KOPT-K1 (cell line): ENCODE measurements at regions not wholly inside any gene's neighbourhood (a gene's known extent, or its start where the extent isn't known, plus 50 kb on each side); places are given as distances from the start of the nearest gene placed in this dataset.

ENCODE experiments used
- H3K27ac ChIP-seq: fragments of 200-600 bp; sonication (generic); 2 replicates; pipeline ENCODE4 v1.5.1; 2016; ENCODE audit warnings: antibody characterized with exemption, mild to moderate bottlenecking, low read depth, low read length; ENCODE audit not compliant: poor library complexity, severe bottlenecking
- H3K36me3 ChIP-seq: fragments of 200-600 bp; sonication (generic); 2 replicates; pipeline ENCODE4 v1.5.1; 2017; ENCODE audit warnings: antibody characterized with exemption, mild to moderate bottlenecking, low read length, moderate library complexity; ENCODE audit not compliant: insufficient read depth
- H3K9me3 ChIP-seq: fragments of 200-600 bp; sonication (generic); 2 replicates; pipeline ENCODE4 v1.5.1; 2017; ENCODE audit warnings: antibody characterized with exemption, low read length, mild to moderate bottlenecking; ENCODE audit not compliant: insufficient read depth, poor library complexity, severe bottlenecking

GRCh38 chr12:47576289-47576945, 129.4 kb downstream of the RPAP3 start:
- Histone ChIP-seq H3K27ac (no peak overlapping the region), H3K9me3 (no peaks in the 10 kb centered on the region), H3K36me3 (no peaks in the 10 kb centered on the region)

GRCh38 chr12:47574252-47575021, 131.4 kb downstream of the RPAP3 start:
- Histone ChIP-seq H3K36me3 (no peaks in the 10 kb centered on the region), H3K9me3 (no peaks in the 10 kb centered on the region), H3K27ac (no peak overlapping the region)

- H3K9me3 ChIP-seq = no peaks in the 10 kb centered on the region
- H3K36me3 ChIP-seq = no peaks in the 10 kb centered on the region
- no peak overlapping the region for H3K27ac ChIP-seq
Measured at GRCh38 chr12:47573146-47573659, 132.6 kb downstream of the RPAP3 start.

GRCh38 chr12:47570151-47570550, 135.7 kb downstream of the RPAP3 start:
- no peaks in the 10 kb centered on the region for H3K36me3 ChIP-seq
- no peak overlapping the region for H3K27ac ChIP-seq
- H3K9me3 ChIP-seq = no peaks in the 10 kb centered on the region

- Histone ChIP-seq H3K9me3 (no peaks in the 10 kb centered on the region), H3K36me3 (no peaks in the 10 kb centered on the region), H3K27ac (no peak overlapping the region)
Measured at GRCh38 chr12:47562201-47562600, 143.6 kb downstream of the RPAP3 start.

GRCh38 chr12:47561746-47562145, 144.1 kb downstream of the RPAP3 start:
- Histone ChIP-seq H3K27ac (no peak overlapping the region), H3K36me3 (no peaks in the 10 kb centered on the region), H3K9me3 (no peaks in the 10 kb centered on the region)

GRCh38 chr12:47560415-47560814, 145.4 kb downstream of the RPAP3 start:
- Histone ChIP-seq H3K27ac (no peak overlapping the region), H3K9me3 (no peaks in the 10 kb centered on the region), H3K36me3 (no peaks in the 10 kb centered on the region)

- H3K27ac ChIP-seq = no peak overlapping the region
- no peaks in the 10 kb centered on the region for H3K36me3 ChIP-seq
- peaks cover 2% of the 10 kb centered on the region for H3K9me3 ChIP-seq
Measured at GRCh38 chr12:47558625-47559345, 147.0 kb downstream of the RPAP3 start.

GRCh38 chr12:47557386-47557785, 148.4 kb downstream of the RPAP3 start:
- peaks cover 13% of the 10 kb centered on the region for H3K9me3 ChIP-seq

GRCh38 chr12:47556261-47557030, 149.4 kb downstream of the RPAP3 start:
- Histone ChIP-seq H3K9me3 (peaks cover 20% of the 10 kb centered on the region), H3K36me3 (no peaks in the 10 kb centered on the region), H3K27ac (no peak overlapping the region)

More at GRCh38 chr12:47557386-47557785, 148.4 kb downstream of the RPAP3 start:
- no peaks in the 10 kb centered on the region for H3K36me3 ChIP-seq
- H3K27ac ChIP-seq = no peak overlapping the region

GRCh38 chr12:47554046-47554653, 151.7 kb downstream of the RPAP3 start:
- Histone ChIP-seq H3K9me3 (peaks cover 20% of the 10 kb centered on the region), H3K27ac (no peak overlapping the region), H3K36me3 (no peaks in the 10 kb centered on the region)

GRCh38 chr12:47553266-47553665, 152.6 kb downstream of the RPAP3 start:
- Histone ChIP-seq H3K27ac (no peak overlapping the region), H3K9me3 (peaks cover 20% of the 10 kb centered on the region), H3K36me3 (no peaks in the 10 kb centered on the region)

GRCh38 chr12:47551426-47551851, 154.4 kb downstream of the RPAP3 start:
- H3K36me3 ChIP-seq = no peaks in the 10 kb centered on the region
- H3K9me3 ChIP-seq = peaks cover 20% of the 10 kb centered on the region
- no peak overlapping the region for H3K27ac ChIP-seq

- Histone ChIP-seq H3K27ac (no peak overlapping the region), H3K36me3 (no peaks in the 10 kb centered on the region), H3K9me3 (peaks cover 20% of the 10 kb centered on the region)
Measured at GRCh38 chr12:47549258-47549657, 156.6 kb downstream of the RPAP3 start.
